Heart left ventricle (tissue), 16 donors: ENCODE measurements at regions not wholly inside any gene's neighbourhood (a gene's known extent, or its start where the extent isn't known, plus 50 kb on each side); places are given as distances from the start of the nearest gene placed in this dataset.

Source experiments
- ATAC-seq, 4 donors: fragments of 200-7000 bp; cut with Tn5 transposase; one replicate each; pipeline ENCODE4 v1.9.1; 2020 to 2022; ENCODE audit warnings: moderate library complexity in 4 of 4, mild to moderate bottlenecking in 3 of 4, moderate number of reproducible peaks in 1 of 4
- DNase-seq, 5 donors: peaks; one replicate each; pipeline ENCODE4 v3.0.0-alpha.2; 2020
- H3K27ac ChIP-seq, 12 donors: fragments of 200-600 bp; sonication (generic) in 4 of 12; one replicate each; pipeline versions ENCODE4 v1.5.0 to v1.8.0; 2016 to 2022; ENCODE audit warnings: mild to moderate bottlenecking in 2 of 12
- H3K27me3 ChIP-seq, 9 donors: fragments of 200-600 bp; sonication (generic) in 2 of 9; one replicate each; pipeline versions ENCODE4 v1.5.1 to v1.8.0; 2016 to 2022; ENCODE audit warnings: mild to moderate bottlenecking in 3 of 9
- H3K36me3 ChIP-seq, 9 donors: fragments of 200-600 bp; sonication (generic) in 2 of 9; one replicate each; pipeline versions ENCODE4 v1.5.0 to v1.8.0; 2018 to 2022; ENCODE audit warnings: mild to moderate bottlenecking in 2 of 9
- H3K4me1 ChIP-seq, 12 donors: fragments of 200-600 bp; sonication (generic) in 4 of 12; one replicate each; pipeline versions ENCODE4 v1.5.0 to v1.8.0; 2016 to 2022; ENCODE audit warnings: mild to moderate bottlenecking in 3 of 12
- H3K4me3 ChIP-seq, 12 donors: fragments of 200-600 bp; sonication (generic) in 4 of 12; one replicate each; pipeline versions ENCODE4 v1.5.0 to v1.8.0; 2017 to 2022; ENCODE audit warnings: mild to moderate bottlenecking in 9 of 12, moderate library complexity in 4 of 12
- H3K9me3 ChIP-seq, 12 donors: fragments of 200-600 bp; sonication (generic) in 4 of 12; one replicate each; pipeline versions ENCODE4 v1.5.0 to v1.8.0; 2016 to 2022; ENCODE audit warnings: mild to moderate bottlenecking in 1 of 12
- CTCF ChIP-seq, 12 donors: fragments of 200-600 bp; sonication (generic) in 4 of 12; IDR thresholded peaks; one replicate each; pipeline versions ENCODE4 v1.5.0 to v1.8.0; 2018 to 2022; ENCODE audit warnings: antibody characterized with exemption in 12 of 12, mild to moderate bottlenecking in 5 of 12
- POLR2A ChIP-seq, 2 donors: fragments of 450-650 bp; IDR thresholded peaks; one replicate each; pipeline ENCODE4 v1.6.1; 2017; ENCODE audit warnings: antibody characterized with exemption in 2 of 2, mild to moderate bottlenecking in 2 of 2, moderate library complexity in 2 of 2
- WGBS, 4 donors: extraction: QIAGEN DNeasy Blood & Tissue Kit in 2 of 4; methylation state at CpG; one replicate each; pipeline versions ENCODE4 v1.1.5 to v1.1.7; 2013 to 2018; 5-methylcytosine and 5-hydroxymethylcytosine counted together
- intact Hi-C, 10 donors: fragments of 100-400 bp; cut with DNase I; formaldehyde crosslinking; loops; one replicate each; pipeline versions ENCODE4 v1.11.1 to v1.14.2; 2022
- donor health status: ischemic (EF 13 %, LVEDD 7.1; RV severe dilation, severe dysfunction).
- donor health status: healthy with polysubstance abuse.
- donor health status: DM: no; HTN: yes; CAD: no.
- donor health status: DM: no; HTN: no; CAD: no.
- donor health status: ischemic (EF 25% LVEDD 6.9; RV normal size, moderate dysfunction).
- donor health status: ischemic (EF 25% LVEDD 5.7; RV mildly dilated, moderate dysfunction).
- donor health status: healthy.
- donor health status: DM: yes; HTN: yes; CAD: no.
- donor health status: ischemic (EF 35%, LVEDD 5.7; RV mildly dilated, moderate dysfunction).
- donor health status: nonischemic (EF 11% LVEDD 7.7; RV severe dilation, severe dysfunction).
- donor health status: DM: yes; HTN: yes; CAD: no.
- donor health status: PGD.
- donor health status: ischemic (EF 29% LVEDD 5.4; RV normal size, mild dysfunction).
- donor health status: nonischemic (EF 23%, LVEDD 6.1; RV moderate dilation, normal function).

GRCh38 chr3:110815008-110815583, 256.5 kb upstream of the NECTIN3 start:
- intact Hi-C loops, result no loop called here
- no peak for TF ChIP-seq CTCF (IDR thresholded peaks at IDR 0.05)
- no peak for TF ChIP-seq POLR2A (IDR thresholded peaks at IDR 0.05)
- Histone ChIP-seq H3K4me3 (no peak overlapping the region), H3K9me3 (no peaks in the 10 kb centered on the region), H3K36me3 (no peaks in the 10 kb centered on the region), H3K27ac (no peak overlapping the region), H3K4me1 (no peaks in the 10 kb centered on the region), H3K27me3 (no peaks in the 10 kb centered on the region)
- DNase-seq, result no peak
- 34 to 58% (median 41%) methylated on average over 1 of the region's 1 CpG for WGBS, 4 donors
- no peak for ATAC-seq

- Histone ChIP-seq H3K27me3 (no peaks in the 10 kb centered on the region), H3K4me3 (no peak overlapping the region), H3K27ac (no peak overlapping the region), H3K4me1 (no peaks in the 10 kb centered on the region), H3K9me3 (no peaks in the 10 kb centered on the region), H3K36me3 (no peaks in the 10 kb centered on the region)
- intact Hi-C loops, result no loop called here
- ATAC-seq (no peak), DNase-seq (no peak)
- WGBS, 4 donors, result 75 to 85% (median 82%) methylated on average over 1 of the region's 1 CpG
- TF ChIP-seq CTCF (IDR thresholded peaks at IDR 0.05) (no peak), POLR2A (IDR thresholded peaks at IDR 0.05) (no peak)
Observed at GRCh38 chr3:110816008-110816407, 255.6 kb upstream of the NECTIN3 start.

- TF ChIP-seq POLR2A (IDR thresholded peaks at IDR 0.05) (no peak), CTCF (IDR thresholded peaks at IDR 0.05) (no peak)
- no peaks in the 10 kb centered on the region for H3K4me1 ChIP-seq
- H3K27me3 ChIP-seq, result no peaks in the 10 kb centered on the region
- 83 to 91% (median 87%) methylated on average over 1 of the region's 1 CpG for WGBS, 4 donors
- ATAC-seq (no peak), DNase-seq (no peak)
- H3K4me3 ChIP-seq, result no peak overlapping the region
- intact Hi-C loops, result no loop called here
- H3K9me3 ChIP-seq, result no peaks in the 10 kb centered on the region
- H3K27ac ChIP-seq, result no peak overlapping the region
- H3K36me3 ChIP-seq, result no peaks in the 10 kb centered on the region
Observed at GRCh38 chr3:110821586-110821985, 250.0 kb upstream of the NECTIN3 start.

GRCh38 chr3:110822971-110823370, 248.6 kb upstream of the NECTIN3 start:
- H3K36me3 ChIP-seq, result no peaks in the 10 kb centered on the region
- TF ChIP-seq POLR2A (IDR thresholded peaks at IDR 0.05), result no peak
- no peak for TF ChIP-seq CTCF (IDR thresholded peaks at IDR 0.05)
- intact Hi-C loops, result no loop called here
- H3K9me3 ChIP-seq, result no peaks in the 10 kb centered on the region
- no peaks in the 10 kb centered on the region for H3K27me3 ChIP-seq
- WGBS, 4 donors, result 59 to 75% (median 67%) methylated on average over 2 of the region's 2 CpGs
- no peak for ATAC-seq
- H3K4me3 ChIP-seq, result no peak overlapping the region
- no peak overlapping the region for H3K27ac ChIP-seq
- no peak for DNase-seq
- no peaks in the 10 kb centered on the region for H3K4me1 ChIP-seq
